Right hindlimb (tissue), 1 donor: ENCODE measurements at regions not wholly inside any gene's neighbourhood (a gene's known extent, or its start where the extent isn't known, plus 50 kb on each side); places are given as distances from the start of the nearest gene placed in this dataset.
"Not testable (repeated sequence)": the region's sequence is repeated elsewhere in the genome, so short reads cannot be mapped to it uniquely, and the experiment has no call there.

Experiments used
- DNase-seq: peaks from one replicate; pipeline ENCODE4 v3.0.0-alpha.2; 2018

DNA sequence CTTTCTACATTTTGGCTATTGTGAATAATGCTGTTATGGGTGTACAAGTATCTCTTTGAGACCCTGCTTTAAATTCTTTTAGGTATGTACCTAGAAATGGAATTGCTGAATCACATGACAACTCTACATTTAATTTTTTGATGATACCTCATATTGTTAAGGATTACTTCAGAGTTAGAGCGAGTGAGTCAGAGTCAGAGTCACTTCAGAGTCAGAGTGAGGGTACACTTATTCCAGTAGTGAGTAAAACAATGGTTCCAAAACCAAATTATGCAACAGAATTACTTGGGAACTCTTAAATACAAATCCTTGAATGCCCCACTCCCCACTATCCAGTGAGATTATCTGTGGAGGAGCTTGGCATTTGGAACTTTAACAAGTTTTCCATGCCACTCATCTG, 50.3 kb upstream of the SNRK start:
- no peak for DNase-seq

DNA sequence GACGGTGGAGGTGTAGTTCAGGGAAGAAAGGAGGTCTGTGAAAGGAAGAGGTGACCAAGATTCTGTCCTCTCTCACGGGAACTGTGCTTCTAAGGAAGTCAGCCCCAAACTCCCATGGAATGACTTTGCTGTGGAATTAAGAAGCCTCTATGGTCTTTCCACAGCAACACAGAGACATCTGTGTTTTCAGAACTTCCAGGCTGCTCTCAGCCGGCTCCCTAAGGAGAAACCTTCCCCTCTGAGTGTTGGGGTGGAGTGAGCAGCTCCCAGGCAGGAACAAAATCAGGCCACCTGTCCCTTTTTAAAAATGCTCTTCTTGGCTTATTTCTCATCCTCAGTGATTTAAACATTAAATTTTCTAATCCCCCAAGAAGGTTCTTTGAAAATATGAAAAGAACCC, 53.3 kb upstream of the SNRK start:
- DNase-seq: no peak

DNA sequence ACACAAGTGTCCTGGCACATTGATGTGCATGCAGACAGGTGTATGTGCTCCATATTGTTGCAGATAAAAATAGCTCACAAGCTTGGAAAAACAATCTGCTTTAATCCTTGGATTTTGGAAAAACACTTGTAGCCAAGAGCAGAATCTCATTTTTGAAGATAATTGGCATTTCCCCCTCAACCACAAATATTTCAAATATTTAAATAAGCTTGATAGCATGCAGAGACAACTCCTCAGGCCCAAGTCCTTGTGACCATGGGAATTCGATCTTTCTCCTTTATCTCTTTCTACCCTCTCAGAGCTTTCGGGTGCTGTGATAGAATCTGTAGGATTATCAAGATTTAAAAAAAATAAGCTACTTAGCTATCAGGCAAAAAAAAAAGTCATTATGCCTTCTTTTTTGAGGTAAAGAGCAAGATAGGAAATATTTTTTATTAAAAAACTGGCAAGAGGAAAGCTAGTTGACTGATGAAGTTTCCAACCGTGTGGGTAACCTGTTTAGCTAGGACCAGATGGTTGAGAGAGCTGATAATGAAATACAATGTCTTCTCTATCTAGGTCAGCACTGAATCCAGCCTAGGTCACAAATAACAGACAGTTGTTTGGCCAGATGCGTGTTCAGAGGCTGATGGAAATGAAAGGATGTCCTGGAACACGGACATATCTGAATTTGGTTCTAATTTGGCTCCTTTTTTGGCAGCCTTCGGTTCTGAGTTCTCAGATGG, 54.9 kb upstream of the SNRK start:
- no peak for DNase-seq

DNA sequence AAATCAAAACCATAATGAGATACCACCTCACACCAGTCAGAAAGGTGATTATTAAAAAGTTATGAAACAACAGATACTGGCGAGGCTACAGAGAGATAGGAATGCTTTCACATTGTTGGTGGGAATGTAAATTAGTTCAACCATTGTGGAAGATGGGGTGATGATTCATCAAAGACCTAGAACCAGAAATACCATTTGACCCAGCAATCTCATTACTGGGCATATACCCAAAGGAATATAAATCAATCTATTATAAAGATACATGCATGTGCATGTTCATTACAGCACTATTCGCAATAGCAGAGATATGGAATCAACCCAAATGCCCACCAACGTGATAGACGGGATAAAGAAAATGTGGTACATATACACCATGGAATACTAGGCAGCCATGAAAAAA, 56.5 kb upstream of the SNRK start:
- DNase-seq: not testable (repeated sequence)

DNA sequence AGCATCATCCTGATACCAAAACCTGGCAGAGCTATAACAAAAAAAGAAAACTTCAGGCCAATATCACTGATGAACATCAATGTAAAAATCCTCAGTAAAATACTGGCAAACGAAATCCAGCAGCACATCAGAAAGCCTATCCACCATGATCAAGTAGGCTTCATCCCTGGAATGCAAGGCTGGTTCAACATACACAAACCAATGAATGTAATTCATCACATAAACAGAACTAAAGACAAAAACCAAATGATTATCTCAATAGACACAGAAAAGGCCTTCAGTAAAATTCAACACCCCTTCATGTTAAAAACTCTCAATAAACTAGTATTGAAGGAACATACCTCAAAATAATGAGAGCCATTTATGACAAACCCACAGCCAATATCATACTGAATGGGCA, 58.7 kb upstream of the SNRK start:
- DNase-seq: not testable (repeated sequence)

DNA sequence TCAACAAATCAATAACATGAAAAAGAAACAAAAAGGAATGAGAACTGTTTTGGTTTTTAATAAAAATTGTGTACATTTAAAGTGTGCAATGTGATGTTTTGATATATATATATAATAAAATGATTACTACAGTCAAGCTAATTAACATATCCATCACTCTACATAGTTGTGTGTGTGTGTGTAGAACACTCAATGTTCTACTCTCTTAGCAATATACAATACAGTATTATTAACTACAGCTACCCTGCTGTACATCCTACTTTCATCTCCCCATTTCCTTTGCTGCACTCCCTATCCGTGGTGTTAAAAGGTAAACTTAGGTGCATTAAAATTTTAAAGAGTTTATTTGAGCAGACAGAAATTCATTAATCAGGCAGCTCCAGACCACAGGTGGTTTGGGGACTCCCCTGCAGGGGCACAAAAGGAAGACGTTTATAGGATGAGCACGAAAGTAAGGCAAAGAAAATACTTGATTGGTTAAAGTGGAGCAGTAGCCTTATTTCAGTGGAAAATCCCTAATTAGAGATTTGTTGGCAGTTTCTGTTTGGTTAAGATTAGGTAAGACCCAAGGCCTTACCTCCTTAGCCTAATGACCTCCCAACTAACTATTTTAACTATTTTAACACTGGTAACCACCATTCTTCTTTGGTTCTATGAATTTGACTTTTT, 61.8 kb upstream of the SNRK start:
- no peak for DNase-seq

DNA sequence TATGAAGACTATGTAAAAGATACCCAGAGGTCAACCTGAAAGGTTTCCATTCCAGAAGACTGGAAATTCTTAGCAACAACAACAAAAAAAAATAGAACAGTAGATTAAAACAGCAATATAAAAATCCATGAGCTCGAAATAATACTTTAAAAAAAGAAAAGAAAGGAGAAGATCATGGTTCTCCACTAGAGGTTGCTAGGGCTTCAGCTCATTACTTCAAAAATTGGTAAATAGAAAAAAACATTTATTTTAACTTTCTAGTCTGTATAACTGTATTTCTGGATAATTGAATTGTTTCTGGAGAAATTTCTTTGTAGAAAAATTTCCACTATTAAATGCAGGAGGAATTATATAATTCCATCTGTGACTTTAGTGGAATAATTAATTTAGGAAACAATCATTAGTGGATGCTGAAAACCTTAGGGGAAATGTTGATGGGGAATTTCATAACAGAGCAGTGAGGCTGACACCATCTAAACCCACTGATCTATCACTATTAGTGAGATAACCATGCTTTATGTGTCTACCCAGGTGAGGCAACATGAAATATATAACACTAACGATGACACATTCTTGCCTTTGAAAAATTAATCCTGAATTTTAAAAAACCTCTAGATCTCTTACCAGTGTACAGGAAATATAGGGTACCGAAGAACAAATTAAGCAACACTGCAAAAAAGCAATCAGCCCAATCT, 62.5 kb upstream of the SNRK start:
- DNase-seq: no peak

DNA sequence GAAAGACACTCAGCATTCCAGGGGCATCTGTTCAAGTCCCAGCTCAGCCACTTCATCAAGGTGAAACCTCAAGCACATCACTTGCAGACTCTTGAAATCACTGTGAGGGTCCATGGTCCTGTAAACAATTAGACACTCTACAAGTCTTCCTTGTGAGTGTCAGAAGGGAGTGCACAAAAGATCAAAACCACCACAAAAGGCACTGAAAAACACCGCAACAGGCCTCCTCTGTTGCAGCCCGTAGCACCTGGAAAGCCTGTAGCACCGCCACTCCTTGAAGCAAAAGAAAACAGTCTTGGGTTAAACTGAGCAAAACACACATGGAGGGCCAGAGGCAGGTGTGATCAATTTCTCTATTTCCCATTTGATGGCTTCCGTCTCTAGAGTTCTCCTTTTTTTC, 63.8 kb upstream of the SNRK start:
- no peak for DNase-seq

DNA sequence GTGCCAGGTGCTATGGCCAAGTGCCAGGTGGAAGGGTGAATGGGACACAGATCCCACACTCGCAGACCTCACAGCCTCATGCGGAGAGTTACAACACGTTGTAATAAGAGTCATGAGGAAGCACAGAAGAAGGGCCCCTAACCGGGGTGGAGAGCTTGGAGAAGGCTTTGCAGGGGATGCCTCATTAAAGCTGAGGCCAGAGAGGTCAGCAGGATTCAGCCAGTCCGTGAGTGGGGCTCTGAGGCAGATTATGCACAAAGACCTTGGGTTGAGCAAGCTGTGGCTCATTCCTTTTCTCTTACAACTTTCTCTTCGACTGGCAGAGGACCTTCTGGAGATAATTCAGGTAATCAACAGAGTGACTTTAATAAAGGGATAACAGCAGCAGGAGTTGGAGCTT, 65.3 kb upstream of the SNRK start:
- no peak for DNase-seq

DNA sequence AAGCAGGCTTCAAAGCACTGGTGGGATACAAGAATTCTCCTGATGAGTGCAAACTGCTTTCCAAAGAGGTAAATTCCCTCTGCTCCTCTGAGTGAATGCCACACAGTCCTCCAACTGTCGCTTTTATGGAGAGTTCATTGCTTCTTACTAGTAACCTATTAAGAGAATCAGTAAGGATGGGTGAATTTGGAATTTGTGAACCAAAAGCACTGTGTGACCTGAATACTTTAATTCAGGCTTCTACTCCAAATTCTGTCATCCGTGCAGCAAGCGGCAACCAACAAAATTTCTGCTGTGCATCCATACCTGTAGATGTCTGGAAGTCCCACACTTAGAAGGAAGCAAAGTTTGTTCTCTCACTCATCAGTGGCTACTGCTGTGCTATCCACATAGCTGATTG, 66.7 kb upstream of the SNRK start:
- DNase-seq: no peak

DNA sequence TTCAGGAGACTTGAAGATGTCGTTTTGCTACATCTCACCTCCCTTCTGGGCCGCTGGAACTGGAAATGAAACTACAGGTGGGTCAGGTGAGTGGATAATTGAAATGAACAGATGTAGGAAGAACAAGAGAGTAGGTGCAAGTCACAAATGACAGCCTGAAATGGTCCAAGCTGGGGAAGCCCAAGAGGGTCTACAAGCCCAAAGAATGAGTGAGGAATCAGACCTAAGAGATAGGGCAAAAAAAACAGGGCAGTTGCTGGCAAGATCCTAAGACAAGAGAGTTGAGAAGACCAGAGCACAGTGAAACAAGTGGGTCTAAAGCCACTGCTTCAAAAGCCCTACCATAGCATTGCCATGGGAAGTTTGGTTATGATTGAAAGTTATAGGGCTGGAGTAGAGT, 67.4 kb upstream of the SNRK start:
- DNase-seq: no peak

DNA sequence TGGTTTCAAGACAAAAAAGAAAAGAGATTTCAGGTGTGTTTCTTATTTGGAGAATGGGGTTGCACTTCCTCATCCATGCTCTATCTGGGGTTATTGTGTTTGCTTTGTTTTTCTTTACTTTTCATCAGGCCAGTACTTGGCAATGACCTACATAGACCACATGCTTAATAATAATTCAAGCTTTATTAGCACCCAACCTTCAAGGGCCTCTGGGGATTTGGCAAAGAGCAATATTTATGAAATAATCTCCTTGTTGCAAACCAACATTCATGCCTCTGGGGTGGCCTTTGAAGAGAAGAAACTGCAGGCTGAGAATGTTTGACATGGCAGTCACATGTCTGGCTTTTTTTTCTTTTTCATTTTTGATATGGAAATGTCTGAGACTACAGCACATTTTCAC, 68.2 kb upstream of the SNRK start:
- no peak for DNase-seq

DNA sequence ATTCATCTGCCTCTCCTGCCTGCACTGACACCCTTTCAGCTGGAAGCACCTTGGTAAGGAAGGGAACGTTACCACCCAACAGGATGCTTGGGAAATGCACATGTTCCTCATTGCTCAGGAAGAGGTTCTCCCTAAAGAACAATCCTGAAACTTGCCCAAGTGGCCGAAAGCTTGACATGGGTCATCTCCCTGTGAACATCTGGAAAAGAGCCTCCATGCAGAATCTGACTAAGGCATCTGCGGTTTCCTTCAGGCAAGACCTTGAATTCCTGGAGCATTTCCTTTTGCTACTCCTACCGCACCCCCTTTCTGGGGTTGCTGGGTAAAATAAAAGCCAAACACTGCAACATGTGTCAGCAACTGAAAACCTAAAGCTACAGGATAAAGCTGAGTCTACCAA, 68.7 kb upstream of the SNRK start:
- no peak for DNase-seq

DNA sequence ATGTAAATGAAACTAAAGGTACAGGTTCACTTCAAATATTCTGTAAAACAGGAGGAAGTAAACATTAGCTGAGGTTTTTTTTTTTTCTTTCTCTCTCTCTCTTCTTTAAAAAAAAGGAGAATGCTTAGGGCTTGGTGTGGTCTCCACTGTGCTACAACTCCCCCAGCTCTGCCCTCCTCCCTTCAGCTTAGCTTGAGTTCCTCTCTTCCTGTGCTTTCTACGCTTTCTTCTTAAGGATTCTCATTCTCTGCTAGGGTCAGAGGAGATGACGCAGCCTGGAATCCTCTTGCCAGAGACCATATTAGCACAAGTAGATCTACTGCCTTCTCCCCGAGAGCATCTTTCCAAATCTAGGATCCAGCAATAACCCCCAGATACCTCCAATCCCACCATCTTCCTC, 69.1 kb upstream of the SNRK start:
- DNase-seq: no peak

DNA sequence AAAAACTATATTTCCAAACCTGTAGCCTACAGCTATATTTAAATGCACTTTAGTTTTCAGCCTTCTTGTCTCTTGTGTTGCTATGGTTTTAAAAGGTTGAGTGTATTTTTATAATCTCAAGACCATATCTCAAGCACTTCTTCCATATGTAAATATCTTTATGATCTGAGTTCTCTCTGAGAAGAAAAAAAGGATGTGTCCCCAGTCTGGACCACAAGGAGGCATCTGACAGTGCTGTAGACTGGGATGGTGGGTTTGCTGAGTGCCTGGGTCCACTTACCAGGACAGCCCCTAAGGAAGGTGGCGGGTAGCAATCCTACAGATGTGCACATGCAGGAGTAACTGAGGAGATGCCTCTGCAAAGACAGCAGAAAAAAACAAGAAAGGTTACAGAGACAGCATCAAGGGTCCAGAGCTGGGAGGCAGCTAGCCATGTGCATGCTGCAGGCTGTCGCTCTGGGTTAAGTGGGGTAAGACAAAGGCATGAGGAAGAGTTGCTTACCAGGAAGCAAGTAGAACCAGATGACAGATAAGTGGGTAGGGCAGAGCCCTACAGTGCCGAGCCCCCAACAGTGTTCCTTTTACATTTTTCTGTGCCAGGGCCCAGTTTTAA, 70.6 kb upstream of the SNRK start:
- no peak for DNase-seq

DNA sequence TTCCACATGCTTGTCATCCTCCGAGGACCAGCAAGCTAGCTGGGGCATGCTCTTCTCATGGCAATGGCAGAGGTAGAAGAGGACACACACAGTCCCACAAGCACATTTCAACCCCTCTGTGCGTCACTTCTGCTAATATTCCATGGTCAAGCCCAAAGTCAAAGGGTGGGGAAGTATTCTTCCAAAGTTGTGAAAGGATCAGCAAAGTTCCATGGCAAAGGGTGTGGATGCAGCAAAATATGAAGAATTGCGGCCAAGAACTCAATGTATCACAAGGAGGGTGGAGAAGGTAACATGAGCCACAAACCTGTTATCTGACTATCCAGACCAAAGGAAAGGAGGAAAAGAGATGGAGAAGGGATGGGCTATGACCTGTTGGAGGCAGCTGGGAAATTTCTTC, 71.2 kb upstream of the SNRK start:
- DNase-seq: no peak

DNA sequence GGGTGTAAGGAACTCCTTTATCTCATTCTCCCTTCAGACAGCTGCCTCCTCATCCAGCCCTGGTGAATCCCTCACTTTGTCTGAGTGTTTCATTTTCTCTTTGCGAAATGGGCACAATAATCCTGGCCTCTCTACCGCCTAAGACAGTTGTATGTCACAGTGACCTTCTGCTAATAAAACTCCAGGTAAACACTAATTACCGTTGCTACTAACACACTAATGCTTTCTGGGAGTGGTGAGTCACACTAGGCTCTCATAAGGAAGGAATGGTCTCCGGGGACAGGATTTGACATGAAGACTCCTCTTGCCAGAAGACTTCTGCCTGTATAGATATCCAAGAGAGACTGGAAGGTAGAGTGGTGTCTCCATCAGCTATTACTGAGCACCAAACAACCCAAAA, 71.7 kb upstream of the SNRK start:
- no peak for DNase-seq

DNA sequence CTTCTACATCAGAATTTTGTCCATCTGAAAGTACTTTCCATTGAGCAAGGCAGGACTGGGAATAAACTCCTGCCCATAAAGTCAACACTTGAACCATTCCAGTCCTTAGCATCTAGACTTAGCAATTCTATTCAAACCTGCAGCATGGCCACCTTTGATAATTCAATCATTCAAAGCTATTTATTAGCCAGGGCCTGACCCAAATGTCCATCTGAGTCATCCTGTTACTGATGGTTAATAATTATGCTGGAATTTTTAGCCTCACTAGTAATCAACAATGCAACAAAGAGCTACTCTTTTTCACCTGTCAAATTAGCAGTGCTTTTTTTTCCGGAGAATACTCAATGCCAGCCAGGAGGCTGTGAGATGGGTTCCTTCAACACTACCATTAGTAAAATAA, 72.7 kb upstream of the SNRK start:
- DNase-seq: no peak

DNA sequence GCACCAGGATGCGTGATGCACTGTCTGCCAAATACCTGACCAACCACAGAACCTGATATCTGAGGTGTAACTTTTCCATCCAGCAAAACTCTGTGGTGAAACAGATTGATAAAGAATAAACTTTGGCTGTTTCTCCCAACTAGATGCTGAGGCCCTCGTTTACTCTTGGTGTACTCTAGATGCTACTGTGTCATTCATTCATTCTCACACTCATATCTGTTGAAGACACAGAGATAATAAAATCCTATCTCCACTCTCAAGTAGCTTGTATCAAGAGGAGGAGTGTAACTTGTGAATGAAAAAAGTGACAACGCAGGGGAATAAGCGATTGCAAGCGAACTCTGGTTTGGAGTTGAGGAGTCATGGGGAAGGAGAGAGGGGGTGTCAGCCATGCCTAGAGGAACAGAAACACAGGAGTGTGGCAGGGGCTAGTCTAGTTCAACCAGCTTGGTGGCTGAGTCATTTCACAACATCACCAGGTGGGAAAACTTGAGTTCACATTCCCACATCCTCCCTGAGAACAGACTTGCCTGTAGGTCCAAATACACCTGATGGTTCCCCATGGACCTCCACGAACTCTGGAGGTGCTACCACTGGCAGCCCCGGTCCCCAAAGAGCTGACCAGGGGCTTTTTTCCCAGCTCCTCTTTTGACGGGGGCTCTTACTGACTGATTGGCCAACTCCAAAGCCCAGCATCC, 73.3 kb upstream of the SNRK start:
- DNase-seq: no peak

DNA sequence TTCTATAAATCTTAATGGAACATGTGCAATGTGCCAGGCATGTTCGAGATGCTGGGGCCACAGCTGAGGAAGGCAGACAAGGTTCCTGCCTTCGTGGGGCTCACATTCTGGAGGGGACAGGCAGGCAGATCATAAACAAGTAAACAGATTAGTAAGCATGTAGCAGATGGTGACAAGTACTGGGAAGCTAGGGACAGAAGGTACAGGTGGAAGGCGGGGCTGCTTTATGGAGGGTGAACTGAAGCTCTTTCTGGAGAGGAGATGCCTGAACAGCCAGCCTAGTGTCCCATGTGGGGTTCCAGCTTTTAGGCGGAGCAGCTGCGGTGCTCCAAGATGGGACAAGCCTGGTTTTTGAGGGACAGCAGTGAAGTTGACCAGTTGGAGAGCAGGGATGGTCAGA, 74.7 kb upstream of the SNRK start:
- DNase-seq: no peak

DNA sequence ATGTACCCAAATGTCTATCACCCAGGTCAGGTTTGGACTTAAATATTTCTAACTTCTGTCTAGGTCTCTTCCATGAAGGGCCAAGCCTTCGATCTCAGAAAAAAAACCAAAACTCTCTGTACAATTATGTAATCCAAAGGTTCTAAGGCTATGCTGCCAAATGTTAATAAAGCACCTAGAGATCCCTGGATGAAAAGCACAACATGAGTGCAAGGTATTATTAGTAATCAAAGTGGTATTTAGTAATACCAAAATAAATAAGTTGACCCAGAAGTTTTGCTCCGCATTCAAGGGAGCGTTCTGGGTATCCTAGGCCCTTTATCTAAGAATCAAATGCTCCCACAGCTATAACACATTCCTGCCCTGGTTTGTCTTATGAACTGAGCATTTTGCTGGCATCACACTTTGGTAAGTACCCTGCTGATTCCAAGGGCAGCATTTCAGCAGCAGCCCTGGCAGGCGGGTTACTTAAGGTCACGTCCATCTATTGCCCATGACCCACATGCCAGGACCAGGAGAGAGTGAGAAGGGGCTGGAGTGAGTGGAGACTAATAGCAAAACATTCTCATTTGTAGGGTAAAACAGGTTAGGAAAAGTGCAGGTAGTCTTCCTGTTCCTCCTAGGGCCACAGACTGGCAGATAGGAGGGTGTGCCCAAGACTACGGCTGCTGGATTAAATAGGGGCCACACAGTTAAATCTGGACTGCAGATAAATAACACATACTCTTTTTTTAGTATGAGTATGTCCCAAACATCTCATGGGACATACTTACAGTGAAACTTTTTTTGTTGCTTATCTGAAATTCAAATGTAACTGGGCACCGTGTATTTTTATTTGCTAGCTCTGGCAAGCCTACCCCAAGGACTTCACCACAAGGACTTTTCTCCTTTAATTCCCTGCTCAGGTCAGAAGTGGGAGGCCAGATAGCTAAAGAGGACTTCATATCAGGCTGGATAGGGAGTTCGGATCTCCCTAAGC, 76.0 kb upstream of the SNRK start:
- no peak for DNase-seq

DNA sequence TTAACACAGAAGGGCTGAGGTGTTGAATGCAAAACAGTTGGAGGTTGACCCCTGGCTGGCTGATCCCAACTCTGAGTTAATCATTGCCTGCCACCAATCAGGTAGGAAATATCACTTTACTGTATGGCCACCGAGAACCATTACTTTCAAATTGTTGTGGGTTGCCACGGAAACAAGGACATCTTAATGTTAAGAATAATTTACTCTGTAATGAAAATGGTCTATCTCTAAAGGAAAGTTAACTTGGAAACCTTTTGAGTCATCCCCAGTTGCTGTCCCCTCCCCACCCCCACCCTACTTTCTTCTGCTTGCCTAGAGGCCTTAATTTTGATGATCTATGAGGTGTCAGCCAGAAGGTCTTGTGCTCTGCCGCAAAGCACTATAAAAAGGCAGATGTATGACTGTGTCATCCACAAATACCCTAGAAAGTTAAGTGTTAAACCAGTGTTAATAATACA, 78.7 kb upstream of the SNRK start:
- no peak for DNase-seq
